CD4-positive, alpha-beta T cell treated with Interleukin-4 for 4 hours (primary cell): ENCODE measurements at regions not wholly inside any gene's neighbourhood (a gene's known extent, or its start where the extent isn't known, plus 50 kb on each side); places are given as distances from the start of the nearest gene placed in this dataset.
"Not testable (repeated sequence)": the region's sequence is repeated elsewhere in the genome, so short reads cannot be mapped to it uniquely, and the experiment has no call there.

Experiments used
- DNase-seq: peaks from one replicate; pipeline ENCODE4 v3.0.0-alpha.2; 2020

DNA sequence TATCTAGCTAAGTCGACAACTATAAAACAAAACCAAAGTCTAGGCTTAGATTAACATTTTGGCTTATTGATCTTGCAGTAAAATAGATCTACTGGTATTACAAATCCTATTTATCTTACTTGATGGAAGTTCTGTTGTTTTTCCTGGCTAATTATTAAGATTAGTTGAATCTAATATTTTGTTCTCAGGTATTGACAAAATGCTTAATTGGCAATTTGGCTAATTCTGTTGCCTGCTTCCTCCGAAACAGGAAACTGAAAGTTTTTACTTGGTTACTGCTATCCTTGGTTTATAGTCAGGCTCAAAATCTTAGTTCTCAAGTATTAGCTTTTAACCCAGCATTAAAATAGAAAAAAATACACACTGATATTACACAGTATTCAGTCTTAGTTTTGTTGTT is 820.5 kb downstream of the NR2F1-AS1 start:
- DNase-seq: no peak

DNA sequence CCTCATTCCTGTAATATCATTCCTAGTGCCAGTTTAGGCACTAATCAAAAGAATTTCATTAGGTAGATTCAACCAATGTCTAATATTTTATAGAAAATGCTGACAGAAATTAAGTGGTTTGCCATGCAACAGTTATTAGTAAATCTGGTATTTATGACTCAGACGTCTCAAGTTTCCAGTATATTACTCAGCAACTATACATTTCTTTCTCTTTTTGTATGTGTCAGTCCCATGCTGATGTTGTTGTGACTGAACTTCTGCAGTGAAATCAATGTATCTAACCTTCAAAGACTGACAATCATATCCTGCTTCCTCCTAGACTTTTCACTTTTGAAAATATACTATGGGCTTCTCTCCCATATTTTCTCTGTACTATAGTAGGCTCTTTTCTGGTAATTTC is 822.5 kb downstream of the NR2F1-AS1 start:
- no peak for DNase-seq

DNA sequence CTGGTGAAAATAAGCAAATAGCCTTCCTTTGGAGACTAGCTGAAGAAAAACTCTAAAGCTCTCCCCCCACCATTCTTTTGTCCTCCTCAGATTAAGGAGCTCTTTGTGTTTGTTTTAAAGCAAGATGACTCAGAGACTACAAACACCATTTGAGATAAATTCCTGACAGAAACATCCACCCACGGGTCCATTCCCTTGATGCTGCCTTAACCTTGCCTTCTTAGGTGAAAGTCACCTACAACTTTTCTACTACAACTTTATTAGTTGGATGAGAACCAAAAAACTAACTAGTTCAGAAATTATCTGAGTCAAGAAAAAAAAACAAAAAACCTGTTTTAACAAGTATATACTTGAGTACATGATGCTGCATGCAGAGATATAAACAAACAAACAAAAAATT is 831.1 kb downstream of the NR2F1-AS1 start:
- DNase-seq: no peak

DNA sequence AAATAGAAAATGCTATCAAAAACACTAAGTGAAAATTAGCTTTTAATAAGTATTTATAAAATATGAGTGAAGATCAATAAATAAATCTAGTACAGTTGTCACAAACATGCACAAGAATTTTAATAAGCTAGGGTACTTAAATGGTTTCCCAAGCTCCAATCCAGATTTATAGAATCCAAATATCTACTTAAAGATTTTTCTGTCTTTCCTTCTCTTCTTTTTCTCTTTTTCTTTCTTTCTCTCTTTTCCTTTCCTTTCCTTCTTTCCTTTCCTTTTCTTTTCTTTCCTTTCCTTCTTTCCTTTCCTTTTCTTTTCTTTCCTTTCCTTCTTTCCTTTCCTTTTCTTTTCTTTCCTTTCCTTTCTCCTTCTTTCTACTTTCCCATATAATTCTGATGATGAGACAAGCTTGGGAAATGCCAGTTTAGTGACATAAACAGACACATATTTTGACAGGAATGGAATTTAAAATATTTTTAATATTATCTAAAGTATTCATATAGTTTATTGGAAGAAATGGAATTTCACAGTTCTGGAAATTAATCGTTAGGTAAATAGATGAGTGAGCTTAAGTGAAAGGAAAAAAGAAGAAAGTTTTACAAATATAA is 832.8 kb downstream of the NR2F1-AS1 start:
- no peak for DNase-seq

DNA sequence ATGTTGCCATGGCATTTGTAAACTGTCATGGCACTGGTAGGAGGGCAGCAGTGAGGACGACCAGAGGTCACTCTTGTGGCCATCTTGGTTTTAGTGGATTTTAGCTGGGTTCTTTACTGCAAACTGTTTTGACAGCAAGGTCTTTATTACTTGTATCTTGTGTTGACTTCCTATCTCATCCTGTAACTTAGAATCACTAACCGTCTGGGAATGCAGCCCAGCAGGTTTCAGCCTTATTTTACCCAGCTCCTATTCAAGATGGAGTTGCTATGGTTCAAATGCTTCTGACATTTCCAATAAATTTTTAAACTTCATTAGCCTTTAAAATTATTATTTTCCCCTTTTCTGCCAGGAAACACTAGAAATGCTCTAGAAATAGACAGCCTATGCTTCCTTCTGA is 839.1 kb downstream of the NR2F1-AS1 start:
- DNase-seq: no peak

DNA sequence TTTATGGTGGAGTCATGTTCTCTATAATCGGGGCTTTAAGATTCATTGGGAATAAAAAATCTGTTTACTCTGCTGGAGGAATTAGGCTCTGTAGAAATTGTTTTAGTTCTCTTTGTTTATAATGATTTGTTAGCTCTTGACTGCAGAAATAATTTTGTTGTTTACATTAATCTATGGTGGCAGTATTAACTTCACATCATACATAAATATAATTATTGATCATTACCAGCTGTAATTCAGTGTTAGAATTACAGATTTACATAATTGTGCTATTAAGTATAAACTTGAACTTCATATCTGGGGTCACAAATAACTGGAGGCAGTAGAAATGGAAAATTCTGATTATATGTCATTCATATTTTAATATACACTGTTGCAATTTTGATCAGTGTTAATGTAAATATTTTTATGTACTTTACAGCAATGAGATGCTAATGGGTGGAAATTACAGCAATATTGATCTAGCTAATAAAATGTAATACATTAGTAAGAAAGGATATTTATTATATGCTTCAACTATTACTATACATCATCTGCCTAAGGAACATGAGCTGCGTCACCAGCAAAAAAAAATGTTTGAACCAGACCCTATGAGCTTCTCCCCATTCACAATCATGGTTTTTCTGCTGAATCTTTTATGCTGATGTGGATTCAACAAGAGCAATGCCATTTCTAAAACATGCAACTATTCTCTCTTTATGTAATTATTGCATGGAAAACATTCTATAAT is 846.6 kb downstream of the NR2F1-AS1 start:
- no peak for DNase-seq

DNA sequence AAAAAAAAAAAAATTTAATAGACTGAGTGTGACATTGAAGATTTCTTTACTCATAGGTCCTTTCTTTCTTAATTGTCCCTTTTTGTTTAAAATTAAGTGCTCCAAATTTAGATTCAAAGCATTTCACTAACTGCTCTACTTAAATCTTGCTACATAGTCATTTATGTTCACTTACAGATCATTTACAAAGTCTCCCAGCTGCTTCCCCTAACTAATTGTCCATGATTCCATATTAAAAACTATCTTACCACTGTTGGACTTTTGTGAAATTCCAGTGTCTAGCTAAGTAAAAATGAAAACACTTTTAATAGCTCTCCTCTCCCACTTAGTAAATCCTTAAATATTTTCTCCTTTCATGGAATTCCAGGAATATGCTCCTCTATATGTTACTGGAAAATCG is 850.5 kb downstream of the NR2F1-AS1 start:
- DNase-seq: no peak

DNA sequence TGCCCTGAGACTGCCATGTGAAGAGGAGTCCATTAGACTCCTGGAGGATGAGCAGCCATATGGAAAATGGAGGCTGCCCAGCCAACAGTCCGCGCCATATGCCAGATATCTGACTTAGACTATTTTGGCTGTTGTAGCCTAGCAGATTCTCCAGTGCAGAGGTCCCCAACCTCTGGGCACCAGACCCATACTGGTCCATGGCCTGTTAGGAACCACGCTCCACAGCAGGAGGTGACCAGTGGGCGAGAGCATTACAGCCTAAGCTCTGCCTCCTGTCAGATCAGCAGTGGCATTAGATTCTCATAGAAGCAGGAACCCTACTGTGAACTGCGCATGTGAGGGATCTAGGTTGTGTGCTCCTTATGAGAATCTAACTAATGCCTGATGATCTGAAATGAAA is 851.9 kb downstream of the NR2F1-AS1 start:
- no peak for DNase-seq

DNA sequence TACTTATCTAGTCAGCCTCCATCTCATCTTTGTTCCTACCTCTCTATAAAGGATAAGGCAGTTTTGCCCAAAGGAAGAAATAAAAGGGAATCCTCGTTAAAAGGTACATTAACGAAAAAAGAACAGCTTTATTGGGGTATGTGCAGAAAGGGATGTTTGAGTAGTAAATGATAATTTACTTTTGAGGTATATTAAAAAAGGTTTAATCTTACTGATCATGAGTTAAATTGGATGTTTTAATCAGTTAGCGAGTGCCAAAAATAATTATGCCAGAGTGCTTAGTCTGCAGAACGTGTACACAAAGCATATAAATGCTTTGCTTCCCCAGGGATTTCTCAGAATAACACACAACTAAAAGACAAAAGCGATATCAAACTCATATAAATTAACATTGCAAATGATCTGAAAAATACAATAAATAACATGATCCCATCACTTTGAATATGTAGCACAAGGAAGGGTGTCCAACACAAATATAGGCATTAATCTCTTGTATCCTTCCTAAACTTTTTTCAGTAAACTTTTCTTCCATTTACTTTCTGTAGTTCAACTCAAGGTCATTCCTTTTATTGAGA is 865.0 kb downstream of the NR2F1-AS1 start:
- DNase-seq: no peak

DNA sequence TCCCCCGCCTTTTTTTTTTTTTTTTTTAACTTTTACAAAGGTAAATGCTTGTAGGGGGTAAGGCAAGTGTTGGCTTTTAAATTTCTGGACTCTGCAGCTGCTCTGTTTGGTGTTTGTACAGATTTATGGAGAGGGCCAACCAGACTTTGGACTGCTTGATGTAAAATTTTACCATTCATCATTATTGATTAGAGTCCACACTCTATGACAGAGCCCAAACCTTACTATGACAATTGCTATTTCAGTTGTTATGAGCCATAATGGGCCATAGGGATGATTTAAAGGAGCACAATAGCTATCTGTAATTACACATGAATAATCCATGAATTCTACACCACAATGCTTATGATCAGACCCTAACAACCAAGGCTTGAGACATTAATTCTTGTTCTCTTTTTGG is 867.2 kb downstream of the NR2F1-AS1 start:
- no peak for DNase-seq

DNA sequence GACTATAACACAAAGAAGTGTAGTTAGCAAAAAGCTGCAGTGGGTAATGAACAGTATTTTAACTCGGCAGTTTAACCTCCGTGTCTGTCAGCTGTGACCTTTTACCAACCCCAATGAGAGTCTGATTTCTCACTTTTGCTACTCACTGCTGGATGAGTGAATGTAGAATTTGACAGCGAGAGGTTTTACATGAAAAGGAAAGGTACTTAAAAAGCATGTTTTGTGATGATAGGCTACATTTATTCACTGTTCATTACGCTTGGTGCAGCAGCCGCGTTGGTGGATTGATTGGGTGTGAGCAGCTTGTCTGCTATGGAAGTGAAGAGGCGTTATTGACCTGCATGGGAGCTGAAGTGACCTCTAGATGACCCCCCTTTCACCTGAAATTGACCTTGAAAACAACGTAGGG is 867.7 kb downstream of the NR2F1-AS1 start:
- no peak for DNase-seq

DNA sequence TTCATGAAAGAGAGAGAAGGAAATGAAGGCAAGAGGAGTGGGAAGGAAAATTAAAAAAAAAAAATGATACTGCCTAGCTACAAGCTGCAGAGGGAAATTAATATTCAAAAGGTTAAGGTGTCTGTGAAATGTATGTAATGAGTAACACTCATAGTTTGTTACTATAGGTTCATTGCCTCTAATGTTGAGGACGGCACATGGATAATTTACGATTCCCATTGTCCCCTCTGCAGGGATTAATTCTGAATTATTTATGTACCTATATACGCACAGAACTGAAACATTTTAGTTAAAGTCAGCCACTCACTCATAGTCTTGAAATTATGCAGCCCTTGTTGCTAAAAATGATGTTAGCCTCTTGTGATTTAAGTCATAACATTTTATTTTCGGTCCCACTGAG is 869.1 kb downstream of the NR2F1-AS1 start:
- no peak for DNase-seq

DNA sequence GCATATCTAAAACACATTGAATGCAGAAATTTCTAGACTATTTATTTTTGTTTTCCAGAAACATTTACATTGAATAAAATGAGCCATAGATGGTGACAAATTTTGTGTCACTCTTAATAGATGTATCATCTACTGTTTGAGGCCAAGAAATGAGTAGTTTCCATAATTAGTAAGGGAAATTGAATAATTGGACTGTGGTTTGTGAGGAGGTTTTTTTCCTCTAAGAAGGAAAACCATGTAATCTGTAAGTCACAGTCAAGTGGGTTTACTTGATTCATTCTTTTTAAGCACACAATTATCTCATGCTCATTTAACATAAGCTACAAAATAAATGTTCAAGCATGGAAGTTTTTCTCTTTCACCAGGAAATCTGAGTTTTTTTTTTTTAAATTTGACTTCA is 876.4 kb downstream of the NR2F1-AS1 start:
- no peak for DNase-seq

DNA sequence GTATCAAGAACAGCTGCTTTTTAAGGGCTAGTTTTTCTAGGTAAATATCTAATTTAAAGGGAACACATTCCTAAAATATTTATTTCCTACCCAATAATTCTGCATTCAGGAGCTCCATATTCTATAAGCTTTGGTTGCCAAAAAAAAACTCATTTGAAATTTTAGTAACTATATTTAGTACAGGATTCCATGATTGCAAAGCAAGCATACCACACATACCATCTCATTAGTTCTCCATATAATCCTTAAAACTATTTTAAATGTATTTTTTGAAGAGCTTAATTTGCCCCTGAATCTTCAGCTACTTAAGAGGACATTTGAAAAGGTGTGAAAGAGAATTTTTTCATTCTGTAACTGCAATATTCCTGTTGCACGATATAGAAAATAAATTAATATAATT is 877.0 kb downstream of the NR2F1-AS1 start:
- DNase-seq: no peak

DNA sequence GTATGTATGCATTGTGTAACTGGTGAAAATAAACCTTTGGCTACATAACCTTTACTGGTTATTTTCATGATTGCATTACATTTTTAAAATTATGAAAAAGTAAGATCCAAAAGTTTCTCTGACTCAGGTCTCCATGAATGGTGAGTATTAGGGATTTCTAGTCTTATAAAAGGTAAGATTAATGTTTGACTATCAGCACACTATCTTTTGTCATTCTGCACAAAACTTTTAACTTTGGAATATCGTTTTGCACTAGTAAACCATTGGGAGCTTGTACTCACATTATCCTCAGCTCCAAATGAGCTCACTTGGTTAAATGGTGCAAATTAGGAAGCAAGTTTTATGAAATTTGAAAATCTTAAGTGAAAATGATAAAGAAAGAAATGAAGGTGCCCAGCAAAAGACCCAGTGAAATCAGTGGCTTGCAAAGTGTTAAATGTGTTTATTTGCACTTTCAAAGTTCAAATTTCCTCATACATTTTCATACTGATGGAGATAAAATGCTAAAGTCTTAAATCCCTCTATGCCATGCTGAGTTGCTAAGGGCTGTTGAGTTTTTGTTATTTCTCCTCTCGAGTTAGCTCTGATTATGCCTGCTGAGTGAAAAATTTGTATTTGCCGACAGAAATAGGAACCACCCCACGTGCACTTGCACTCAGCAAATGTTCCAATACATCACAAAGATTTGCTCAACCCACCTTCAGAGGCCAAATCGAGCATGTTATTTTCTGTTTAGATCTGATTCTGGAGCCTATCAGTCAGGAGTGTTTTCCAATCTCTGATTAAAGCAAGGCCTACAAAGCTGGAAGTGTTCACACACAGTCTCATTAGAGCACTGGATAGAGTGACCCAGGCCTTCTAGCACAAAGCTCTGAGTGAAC is 885.7 kb downstream of the NR2F1-AS1 start:
- DNase-seq: no peak

DNA sequence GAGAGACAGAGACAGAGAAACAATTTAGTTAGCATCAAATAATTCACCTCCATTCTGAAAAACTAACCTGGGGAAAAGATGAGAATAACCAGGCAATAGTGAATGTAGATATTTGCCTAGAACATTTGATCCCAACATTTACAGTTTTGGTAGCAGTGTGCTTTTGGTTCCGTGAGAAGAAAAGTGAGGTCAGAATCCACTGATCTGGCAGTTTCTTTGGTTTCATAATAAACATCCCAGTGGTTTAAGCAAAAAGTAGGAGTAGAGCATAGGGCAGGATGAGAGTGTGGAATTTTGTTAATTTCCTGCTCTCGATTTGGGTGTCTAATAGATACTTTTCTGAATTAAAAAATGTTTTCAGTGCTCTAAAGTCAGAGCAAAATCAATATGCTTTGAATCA is 887.0 kb downstream of the NR2F1-AS1 start:
- no peak for DNase-seq

DNA sequence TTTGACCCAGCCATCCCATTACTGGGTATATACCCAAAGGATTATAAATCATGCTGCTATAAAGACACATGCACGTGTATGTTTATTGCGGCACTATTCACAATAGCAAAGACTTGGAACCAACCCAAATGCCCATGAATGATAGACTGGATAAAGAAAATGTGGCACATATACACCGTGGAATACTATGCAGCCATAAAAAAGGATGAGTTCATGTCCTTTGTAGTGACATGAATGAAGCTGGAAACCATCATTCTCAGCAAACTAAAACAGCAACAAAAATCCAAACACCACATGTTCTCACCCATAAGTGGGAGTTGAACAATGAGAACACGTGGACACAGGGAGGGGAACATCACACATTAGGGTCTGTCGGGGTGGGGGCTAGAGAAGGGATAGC is 889.1 kb downstream of the NR2F1-AS1 start:
- not testable (repeated sequence) for DNase-seq

DNA sequence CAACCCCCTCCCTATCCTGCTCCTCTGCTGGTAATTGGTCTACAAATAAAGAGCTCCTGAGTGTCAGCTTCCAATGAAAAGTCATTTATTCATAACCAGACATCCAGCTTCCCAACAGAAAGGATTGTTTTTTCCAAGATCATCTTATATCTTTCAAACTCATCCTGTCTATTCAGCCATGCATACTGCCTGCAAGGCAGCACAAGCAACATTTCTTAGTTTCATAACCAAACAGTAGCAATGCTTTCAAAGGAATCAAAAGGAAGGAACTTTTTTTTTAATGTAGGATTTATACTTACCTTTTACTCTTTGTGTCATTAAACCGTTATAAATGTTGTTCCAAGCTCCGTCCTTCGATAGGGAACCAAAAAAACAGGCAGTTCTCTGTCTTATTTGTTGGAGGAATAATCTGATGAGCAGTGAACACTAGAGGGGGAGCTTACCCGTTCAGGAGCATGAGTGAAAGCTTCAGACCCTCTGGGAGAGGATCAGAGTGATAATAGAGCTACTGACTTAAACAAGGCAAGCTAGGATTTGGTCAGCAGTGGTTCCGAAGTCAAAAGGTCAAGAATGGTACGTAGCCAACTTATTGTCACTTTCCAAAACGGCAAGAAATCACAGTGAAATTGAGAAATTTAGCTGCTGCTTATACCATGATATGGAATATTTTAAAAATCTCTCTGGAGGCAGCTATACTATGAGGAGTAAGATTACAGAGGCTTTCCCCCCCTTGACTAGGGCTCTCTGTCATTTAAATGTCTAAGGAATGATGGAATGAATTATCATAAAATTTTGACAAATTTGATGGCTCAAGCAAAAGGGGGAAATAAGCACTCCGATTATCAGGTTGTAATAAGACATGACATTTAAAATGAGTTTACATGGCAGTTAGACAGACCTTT is 892.9 kb downstream of the NR2F1-AS1 start:
- no peak for DNase-seq

DNA sequence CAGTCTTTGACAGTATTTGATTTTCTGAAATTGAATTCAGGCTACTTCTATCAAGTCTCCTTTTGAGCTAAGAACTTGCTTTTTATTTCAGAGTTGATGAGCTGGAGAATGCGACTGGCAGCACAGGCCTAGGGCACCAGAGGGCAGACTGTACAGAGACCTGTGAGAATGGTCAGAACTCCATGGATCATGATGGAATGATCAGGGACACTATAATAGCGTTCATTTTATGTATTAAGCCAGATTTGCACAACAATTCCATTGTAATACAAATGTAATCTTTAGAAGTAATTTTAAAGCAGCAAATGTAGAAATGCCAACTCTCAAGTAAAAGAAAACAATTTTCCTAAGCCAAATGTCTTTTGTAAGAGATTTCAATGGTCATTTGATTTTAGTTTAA is 902.4 kb downstream of the NR2F1-AS1 start:
- DNase-seq: no peak

DNA sequence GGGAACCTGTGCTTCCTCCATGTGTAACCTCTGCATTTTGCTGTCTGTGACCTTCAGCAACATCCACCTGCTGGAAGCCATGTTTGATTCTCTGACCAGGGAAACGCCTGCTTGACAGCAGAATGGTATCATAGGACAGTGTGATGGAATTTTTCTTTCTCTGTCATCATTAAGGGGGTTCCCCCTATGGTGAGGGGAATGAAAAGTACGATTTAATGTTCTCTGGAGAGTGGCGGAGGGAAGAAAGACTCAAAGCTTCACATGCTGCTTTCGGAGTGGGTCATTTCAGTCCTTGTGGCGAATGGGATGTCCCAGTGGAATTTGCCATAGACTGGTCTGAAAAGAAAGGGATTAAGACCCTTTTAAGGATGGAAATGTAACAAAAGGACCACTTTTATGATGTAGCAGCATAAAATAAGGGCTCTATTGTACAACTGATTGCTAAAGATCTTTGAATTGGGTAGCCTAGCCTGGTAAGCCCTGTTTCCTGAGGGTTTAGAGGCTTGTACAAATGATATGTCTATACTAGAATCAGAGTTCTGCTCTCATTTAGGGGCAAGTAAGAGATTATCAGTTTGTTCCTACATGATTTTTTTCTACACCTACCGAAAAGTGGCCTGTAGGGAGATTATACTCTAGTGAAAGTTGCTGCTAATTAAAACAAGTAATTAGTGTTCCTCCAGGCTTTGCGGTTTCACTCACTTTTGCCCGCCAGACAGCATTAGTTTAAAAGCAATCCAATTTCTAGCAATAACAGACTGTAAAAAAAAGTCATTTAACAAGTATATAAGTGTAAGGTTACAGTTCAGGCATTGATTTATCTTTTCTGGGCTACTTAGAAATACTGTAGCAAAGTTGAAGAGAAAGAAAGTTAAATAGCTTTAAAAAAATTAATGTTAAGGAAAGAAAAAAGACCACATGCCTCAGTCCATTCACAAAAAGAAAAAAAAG is 904.5 kb downstream of the NR2F1-AS1 start:
- DNase-seq: no peak

DNA sequence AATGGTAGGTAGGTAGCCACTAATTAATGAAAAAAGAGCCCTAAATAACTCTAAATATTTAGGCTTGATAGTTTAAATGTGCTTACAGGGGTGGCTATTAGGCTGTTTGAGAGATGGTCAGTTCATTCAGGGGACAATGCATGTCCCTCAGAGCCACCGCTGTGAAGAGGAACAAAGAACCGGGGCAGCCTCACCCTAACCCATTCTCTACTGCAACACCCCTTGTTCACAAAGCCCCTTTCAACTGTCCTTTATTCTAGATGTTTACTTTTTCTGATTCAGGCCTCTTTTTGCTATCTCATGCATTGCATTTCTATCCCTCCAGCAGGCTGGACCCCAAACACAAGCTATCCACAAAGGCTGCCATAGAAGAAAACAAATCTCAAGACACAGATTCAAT is 906.7 kb downstream of the NR2F1-AS1 start:
- DNase-seq: no peak
